Mesenchymal stem cell (in vitro differentiated cells and primary cell): ENCODE measurements at regions not wholly inside any gene's neighbourhood (a gene's known extent, or its start where the extent isn't known, plus 50 kb on each side); places are given as distances from the start of the nearest gene placed in this dataset.

Source experiments
- DNase-seq: peaks from one replicate; pipeline ENCODE4 v3.0.0-alpha.2; 2013
- H2AFZ ChIP-seq: one replicate; pipeline ENCODE4 v1.6.1; 2013; ENCODE audit warnings: low read depth, mild to moderate bottlenecking, control low read depth, inconsistent platforms, low read length, moderate library complexity
- H2AK5ac ChIP-seq: 2 replicates; pipeline ENCODE4 v1.6.1; 2013; ENCODE audit warnings: low read length, moderate library complexity, mild to moderate bottlenecking, inconsistent platforms; ENCODE audit not compliant: severe bottlenecking
- H2BK120ac ChIP-seq: one replicate; pipeline ENCODE4 v1.6.1; 2013; ENCODE audit warnings: low read depth, mild to moderate bottlenecking, inconsistent platforms, low read length, moderate library complexity
- H2BK12ac ChIP-seq, 2 experiments: one replicate each; pipeline ENCODE4 v1.6.1; 2013; ENCODE audit warnings: inconsistent platforms in 2 of 2, low read length in 2 of 2, mild to moderate bottlenecking in 2 of 2, moderate library complexity in 2 of 2, control low read depth in 1 of 2
- H2BK15ac ChIP-seq: one replicate; pipeline ENCODE4 v1.6.1; 2013; ENCODE audit warnings: mild to moderate bottlenecking, low read depth, inconsistent platforms; ENCODE audit not compliant: poor library complexity, severe bottlenecking
- H2BK5ac ChIP-seq: 2 replicates; pipeline ENCODE4 v1.6.1; 2013; ENCODE audit warnings: low read depth, mild to moderate bottlenecking, low read length, control low read depth, inconsistent platforms; ENCODE audit not compliant: poor library complexity, severe bottlenecking
- H3K14ac ChIP-seq, 2 experiments: one replicate each; pipeline ENCODE4 v1.6.1; 2013; ENCODE audit warnings: inconsistent platforms in 2 of 2, low read length in 2 of 2, control low read depth in 1 of 2, mild to moderate bottlenecking in 1 of 2, moderate library complexity in 1 of 2
- H3K18ac ChIP-seq, 2 experiments: one replicate each; pipeline ENCODE4 v1.6.1; 2013; ENCODE audit warnings: inconsistent platforms in 2 of 2, low read length in 2 of 2, control low read depth in 1 of 2, low read depth in 1 of 2, mild to moderate bottlenecking in 1 of 2
- H3K23ac ChIP-seq, 2 experiments: one replicate each; pipeline ENCODE4 v1.6.1; 2013; ENCODE audit warnings: inconsistent platforms in 2 of 2, low read length in 2 of 2, mild to moderate bottlenecking in 2 of 2, moderate library complexity in 2 of 2, control low read depth in 1 of 2
- H3K27ac ChIP-seq: 2 replicates; pipeline ENCODE4 v1.5.1; 2013; ENCODE audit warnings: mild to moderate bottlenecking, moderate library complexity, low read length, control low read depth, inconsistent platforms; ENCODE audit not compliant: poor library complexity, severe bottlenecking
- H3K27me3 ChIP-seq, 2 experiments: 2 replicates each; pipeline versions ENCODE4 v1.6.1 to v1.7.0; 2013; ENCODE audit warnings: low read length in 2 of 2, mild to moderate bottlenecking in 2 of 2, moderate library complexity in 2 of 2, control low read depth in 1 of 2, inconsistent platforms in 1 of 2; ENCODE audit not compliant: control insufficient read depth in 1 of 2, insufficient read depth in 1 of 2
- H3K36me3 ChIP-seq, 2 experiments: 2 replicates each; pipeline versions ENCODE4 v1.6.1 to v1.7.0; 2013; ENCODE audit warnings: low read length in 2 of 2, control low read depth in 1 of 2, inconsistent platforms in 1 of 2, low read depth in 1 of 2, mild to moderate bottlenecking in 1 of 2; ENCODE audit not compliant: insufficient read depth in 2 of 2, control insufficient read depth in 1 of 2
- H3K4ac ChIP-seq, 2 experiments: one replicate each; pipeline ENCODE4 v1.6.1; 2013; ENCODE audit warnings: inconsistent platforms in 2 of 2, low read length in 2 of 2, mild to moderate bottlenecking in 2 of 2, moderate library complexity in 2 of 2, control low read depth in 1 of 2, low read depth in 1 of 2
- H3K4me1 ChIP-seq: 2 replicates; pipeline ENCODE4 v1.6.1; 2013; ENCODE audit warnings: low read depth, low read length, control low read depth; ENCODE audit not compliant: control insufficient read depth, insufficient read depth
- H3K4me2 ChIP-seq: 2 replicates; pipeline ENCODE4 v1.6.1; 2013; ENCODE audit warnings: low read length, mild to moderate bottlenecking, inconsistent platforms; ENCODE audit not compliant: poor library complexity, severe bottlenecking
- H3K4me3 ChIP-seq, 2 experiments: 2 replicates each; pipeline versions ENCODE4 v1.5.1 to v1.7.0; 2013; ENCODE audit warnings: low read length in 2 of 2, mild to moderate bottlenecking in 2 of 2, control low read depth in 1 of 2, low read depth in 1 of 2; ENCODE audit not compliant: insufficient read depth in 1 of 2
- H3K79me1 ChIP-seq: replicated peaks from 2 replicates; pipeline ENCODE4 v1.6.1; 2013; ENCODE audit warnings: mild to moderate bottlenecking, control low read depth, low read length, inconsistent platforms; ENCODE audit not compliant: poor library complexity, severe bottlenecking
- H3K9ac ChIP-seq: 2 replicates; pipeline ENCODE4 v1.7.0; 2013; ENCODE audit warnings: mild to moderate bottlenecking, low read length, moderate library complexity
- H3K9me3 ChIP-seq: 2 replicates; pipeline ENCODE4 v1.7.0; 2013; ENCODE audit warnings: mild to moderate bottlenecking, low read length; ENCODE audit not compliant: control insufficient read depth
- H4K8ac ChIP-seq: one replicate; pipeline ENCODE4 v1.6.1; 2013; ENCODE audit warnings: inconsistent platforms, mild to moderate bottlenecking, low read length, moderate library complexity
- H4K91ac ChIP-seq: one replicate; pipeline ENCODE4 v1.6.1; 2013; ENCODE audit warnings: mild to moderate bottlenecking, low read length, inconsistent platforms
- WGBS: methylation state at CpG from one replicate; pipeline ENCODE4 v1.1.7; 2013; ENCODE audit warnings: mixed read lengths; 5-methylcytosine and 5-hydroxymethylcytosine counted together

- Histone ChIP-seq H3K4ac (no peak overlapping the region), H3K18ac (no peak overlapping the region), H2BK15ac (no peak overlapping the region), H2AK5ac (no peak overlapping the region), H3K36me3 (no peaks in the 10 kb centered on the region), H2BK5ac (no peak overlapping the region), H3K9me3 (peaks cover 21% of the 10 kb centered on the region), H2AFZ (no peak overlapping the region), H3K14ac (no peak overlapping the region), H3K4me2 (no peak overlapping the region), H3K23ac (no peak overlapping the region), H3K79me1 (no peaks in the 10 kb centered on the region), H3K27ac (no peak overlapping the region), H4K8ac (no peak overlapping the region), H3K4me1 (no peaks in the 10 kb centered on the region), H3K4me3 (no peak overlapping the region), H3K27me3 (no peaks in the 10 kb centered on the region), H4K91ac (no peak overlapping the region), H2BK12ac (no peak overlapping the region), H2BK120ac (no peak overlapping the region), H3K9ac (no peak overlapping the region)
- DNase-seq = no peak
- WGBS = 67% methylated on average over 1 of the region's 2 CpGs
Measured at GRCh38 chrX:6386837-6387236, 148.1 kb downstream of the VCX3A start.

GRCh38 chrX:6384921-6385320, 150.0 kb downstream of the VCX3A start:
- no peak for DNase-seq
- Histone ChIP-seq H3K9ac (no peak overlapping the region), H2BK120ac (no peak overlapping the region), H3K14ac (no peak overlapping the region), H3K79me1 (no peaks in the 10 kb centered on the region), H3K36me3 (no peaks in the 10 kb centered on the region), H4K91ac (no peak overlapping the region), H2AK5ac (no peak overlapping the region), H3K18ac (no peak overlapping the region), H3K4me3 (no peak overlapping the region), H4K8ac (no peak overlapping the region), H3K27ac (no peak overlapping the region), H3K4ac (no peak overlapping the region), H2AFZ (no peak overlapping the region), H3K4me1 (no peaks in the 10 kb centered on the region), H2BK12ac (no peak overlapping the region), H3K27me3 (no peaks in the 10 kb centered on the region), H3K23ac (no peak overlapping the region), H2BK15ac (no peak overlapping the region), H3K9me3 (peaks cover 17% of the 10 kb centered on the region), H2BK5ac (no peak overlapping the region), H3K4me2 (no peak overlapping the region)
- no CpG with 5 or more reads among the region's 4 CpGs for WGBS

GRCh38 chrX:6384371-6384770, 150.5 kb downstream of the VCX3A start:
- no peaks in the 10 kb centered on the region for H3K36me3 ChIP-seq
- no peak overlapping the region for H3K4me3 ChIP-seq
- peaks cover 17% of the 10 kb centered on the region for H3K9me3 ChIP-seq
- H3K4ac ChIP-seq = no peak overlapping the region
- H3K4me2 ChIP-seq = no peak overlapping the region
- no peak overlapping the region for H2AFZ ChIP-seq
- no peak overlapping the region for H4K8ac ChIP-seq
- no peak for DNase-seq
- H3K14ac ChIP-seq = no peak overlapping the region
- no peak overlapping the region for H2BK5ac ChIP-seq
- H3K27me3 ChIP-seq = no peaks in the 10 kb centered on the region
- no peak overlapping the region for H3K9ac ChIP-seq
- no peak overlapping the region for H4K91ac ChIP-seq
- H2BK12ac ChIP-seq = no peak overlapping the region
- H2AK5ac ChIP-seq = no peak overlapping the region
- no peak overlapping the region for H3K23ac ChIP-seq
- no peak overlapping the region for H2BK120ac ChIP-seq
- H3K79me1 ChIP-seq = no peaks in the 10 kb centered on the region
- H2BK15ac ChIP-seq = no peak overlapping the region
- 68% methylated on average over 5 of the region's 6 CpGs for WGBS
- no peak overlapping the region for H3K27ac ChIP-seq
- no peaks in the 10 kb centered on the region for H3K4me1 ChIP-seq
- no peak overlapping the region for H3K18ac ChIP-seq

GRCh38 chrX:6383917-6384316, 151.0 kb downstream of the VCX3A start:
- WGBS = 3% methylated on average over 4 of the region's 5 CpGs
- Histone ChIP-seq H3K18ac (no peak overlapping the region), H2BK120ac (no peak overlapping the region)

More at GRCh38 chrX:6383917-6384316, 151.0 kb downstream of the VCX3A start:
- H2BK15ac ChIP-seq = no peak overlapping the region
- DNase-seq = no peak
- H3K14ac ChIP-seq = no peak overlapping the region
- H4K8ac ChIP-seq = no peak overlapping the region
- H4K91ac ChIP-seq = no peak overlapping the region
- no peaks in the 10 kb centered on the region for H3K4me1 ChIP-seq
- H2AFZ ChIP-seq = no peak overlapping the region
- H3K4ac ChIP-seq = no peak overlapping the region
- H2BK12ac ChIP-seq = no peak overlapping the region
- H3K79me1 ChIP-seq = no peaks in the 10 kb centered on the region
- H2BK5ac ChIP-seq = no peak overlapping the region
- no peak overlapping the region for H3K23ac ChIP-seq
- H3K36me3 ChIP-seq = no peaks in the 10 kb centered on the region
- H3K9ac ChIP-seq = no peak overlapping the region
- H3K4me2 ChIP-seq = no peak overlapping the region
- H3K27ac ChIP-seq = no peak overlapping the region
- no peak overlapping the region for H2AK5ac ChIP-seq
- H3K27me3 ChIP-seq = no peaks in the 10 kb centered on the region
- no peak overlapping the region for H3K4me3 ChIP-seq
- H3K9me3 ChIP-seq = peaks cover 15% of the 10 kb centered on the region
